SIG-M5 treated with dmso at 0.1 percent for 504 hours (cell line): ENCODE measurements at regions not wholly inside any gene's neighbourhood (a gene's known extent, or its start where the extent isn't known, plus 50 kb on each side); places are given as distances from the start of the nearest gene placed in this dataset.

Experiments used
- DNase-seq: peaks from one replicate; lab custom pipeline; 2025; ENCODE audit not compliant: unreplicated experiment; lab: John Stamatoyannopoulos, UW

- DNase-seq, result no peak
Observed at GRCh38 chr10:69684020-69684980, 54.3 kb downstream of the FAM241B start.

- no peak for DNase-seq
Observed at GRCh38 chr10:69684981-69685353, 54.9 kb downstream of the FAM241B start.

GRCh38 chr10:69685426-69685801 lies 55.4 kb downstream of the FAM241B start:
- DNase-seq, result no peak

GRCh38 chr10:69685802-69686585 lies 55.9 kb downstream of the FAM241B start:
- DNase-seq, result no peak

- no peak for DNase-seq
Observed at GRCh38 chr10:69686866-69687265, 56.8 kb downstream of the FAM241B start.

- DNase-seq, result no peak
Observed at GRCh38 chr10:69687426-69687825, 57.4 kb downstream of the FAM241B start.

GRCh38 chr10:69692267-69692666 lies 62.2 kb downstream of the FAM241B start:
- no peak for DNase-seq

GRCh38 chr10:69692891-69693290 lies 62.8 kb downstream of the FAM241B start:
- no peak for DNase-seq

GRCh38 chr10:69693886-69694285 lies 63.8 kb downstream of the FAM241B start:
- DNase-seq, result no peak

- peak; percentile 48 for DNase-seq
Observed at GRCh38 chr10:69696073-69696731, 66.2 kb downstream of the FAM241B start.

GRCh38 chr10:69697006-69697405 lies 67.0 kb downstream of the FAM241B start:
- DNase-seq, result no peak

GRCh38 chr10:69703256-69703655 lies 73.2 kb downstream of the FAM241B start:
- DNase-seq, result no peak

- DNase-seq, result no peak
Observed at GRCh38 chr10:69703766-69704630, 74.0 kb downstream of the FAM241B start.

GRCh38 chr10:69709366-69709941 lies 79.4 kb downstream of the FAM241B start:
- DNase-seq, result no peak

- no peak for DNase-seq
Observed at GRCh38 chr10:69710008-69710888, 80.2 kb downstream of the FAM241B start.

GRCh38 chr10:69712342-69712741 lies 82.3 kb downstream of the FAM241B start:
- DNase-seq, result no peak

- DNase-seq, result no peak
Observed at GRCh38 chr10:69714572-69714971, 84.5 kb downstream of the FAM241B start.

GRCh38 chr10:69715156-69715898 lies 85.3 kb downstream of the FAM241B start:
- no peak for DNase-seq
